Mesodermal cell (in vitro differentiated cells): ENCODE measurements at regions not wholly inside any gene's neighbourhood (a gene's known extent, or its start where the extent isn't known, plus 50 kb on each side); places are given as distances from the start of the nearest gene placed in this dataset.

Experiments
- H3K27ac ChIP-seq: 2 replicates; pipeline ENCODE4 v1.7.0; 2013; ENCODE audit warnings: mild to moderate bottlenecking, low read depth, low read length, moderate library complexity; ENCODE audit not compliant: severe bottlenecking
- H3K36me3 ChIP-seq: 2 replicates; pipeline ENCODE4 v1.7.1; 2013; ENCODE audit warnings: mild to moderate bottlenecking, low read length, moderate library complexity; ENCODE audit not compliant: control insufficient read depth, insufficient read depth
- H3K4me1 ChIP-seq: one replicate; pipeline ENCODE4 v1.7.1; 2013; ENCODE audit warnings: mild to moderate bottlenecking, low read length; ENCODE audit not compliant: insufficient read depth, control insufficient read depth, poor library complexity, severe bottlenecking
- H3K4me3 ChIP-seq: 2 replicates; pipeline ENCODE4 v1.7.0; 2013; ENCODE audit warnings: low read length, control low read depth, mild to moderate bottlenecking; ENCODE audit not compliant: insufficient read depth, poor library complexity, severe bottlenecking; ENCODE audit errors: extremely low read depth
- H3K9me3 ChIP-seq: 2 replicates; pipeline ENCODE4 v1.7.1; 2013; ENCODE audit warnings: mild to moderate bottlenecking, low read length, moderate library complexity; ENCODE audit not compliant: control insufficient read depth
- WGBS, 2 experiments: methylation state at CpG; one replicate each; pipeline ENCODE4 v1.1.5; 2013; ENCODE audit warnings: missing lambda C conversion rate in 2 of 2; ENCODE audit not compliant: insufficient coverage in 2 of 2; 5-methylcytosine and 5-hydroxymethylcytosine counted together

DNA sequence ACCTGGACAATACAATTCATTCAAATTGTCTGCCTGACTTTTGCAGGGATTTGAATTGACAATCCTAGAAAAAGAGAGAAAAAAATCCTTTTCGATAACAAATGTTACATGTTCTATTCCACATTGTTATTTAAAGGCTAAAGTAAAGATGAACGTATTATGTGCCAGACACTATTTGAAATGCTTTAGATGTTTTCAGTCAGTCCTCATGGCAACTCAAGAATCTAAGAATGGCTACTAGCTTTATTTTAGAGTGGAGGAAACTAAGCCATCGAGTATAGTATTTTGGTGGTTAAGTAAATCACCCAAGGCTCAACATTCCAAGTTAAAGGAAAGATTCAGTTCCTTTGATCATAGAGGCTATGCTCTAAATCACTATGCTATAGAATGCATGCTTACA is 558.6 kb upstream of the MAN1A1 start:
- 83% methylated on average over 2 of the region's 3 CpGs; no CpG with 5 or more reads in 1 of the 2 experiments for WGBS, 2 experiments
- no peaks in the 10 kb centered on the region for H3K4me1 ChIP-seq
- H3K9me3 ChIP-seq, result no peaks in the 10 kb centered on the region
- H3K4me3 ChIP-seq, result no peak overlapping the region
- H3K36me3 ChIP-seq, result no peaks in the 10 kb centered on the region
- H3K27ac ChIP-seq, result no peak overlapping the region

DNA sequence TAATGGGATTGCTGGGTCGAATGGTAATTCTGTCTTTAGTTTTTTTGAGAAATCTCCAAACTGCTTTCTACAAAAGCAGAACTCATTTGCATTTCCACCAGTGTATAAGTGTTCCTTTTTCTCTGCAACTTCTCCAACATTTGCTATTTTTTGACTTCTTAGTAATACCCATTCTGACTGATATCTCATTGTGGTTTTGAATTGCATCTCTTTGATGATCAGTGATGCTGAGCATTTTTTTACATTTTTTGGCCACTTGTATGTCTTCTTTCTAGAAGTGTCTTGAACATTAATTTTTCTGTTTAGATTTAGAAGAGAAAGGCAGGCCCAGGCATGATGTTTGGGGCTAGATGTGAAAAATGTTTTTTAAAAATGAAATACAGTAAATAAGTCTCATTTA is 553.1 kb upstream of the MAN1A1 start:
- Histone ChIP-seq H3K36me3 (no peaks in the 10 kb centered on the region), H3K4me3 (no peak overlapping the region), H3K4me1 (no peaks in the 10 kb centered on the region), H3K27ac (no peak overlapping the region), H3K9me3 (no peaks in the 10 kb centered on the region)
- 80% methylated on average over 1 of the region's 1 CpG; no CpG with 5 or more reads in 1 of the 2 experiments for WGBS, 2 experiments

DNA sequence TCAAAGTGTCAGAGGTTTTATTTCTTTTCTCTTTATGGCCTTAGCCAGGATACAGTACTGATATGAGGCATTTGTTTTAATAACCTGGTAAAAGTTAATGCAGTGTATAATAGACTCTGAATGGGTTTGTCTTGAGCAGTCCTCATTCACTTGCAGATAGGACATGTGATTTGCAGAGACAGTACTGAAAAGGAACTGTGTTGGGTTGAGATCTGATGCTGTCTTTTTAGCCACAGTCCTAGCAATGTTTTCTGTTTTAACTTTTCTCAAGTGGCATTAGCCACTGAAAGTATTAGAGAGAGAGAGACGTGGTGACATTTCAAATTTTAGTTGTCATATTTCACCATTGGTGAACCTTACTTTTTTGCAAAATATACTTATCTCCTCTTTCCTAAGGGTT is 547.2 kb upstream of the MAN1A1 start:
- Histone ChIP-seq H3K4me1 (no peaks in the 10 kb centered on the region), H3K4me3 (no peak overlapping the region), H3K27ac (no peak overlapping the region), H3K36me3 (no peaks in the 10 kb centered on the region), H3K9me3 (no peaks in the 10 kb centered on the region)
- 100% methylated on average over 1 of the region's 1 CpG; no CpG with 5 or more reads in 1 of the 2 experiments for WGBS, 2 experiments

DNA sequence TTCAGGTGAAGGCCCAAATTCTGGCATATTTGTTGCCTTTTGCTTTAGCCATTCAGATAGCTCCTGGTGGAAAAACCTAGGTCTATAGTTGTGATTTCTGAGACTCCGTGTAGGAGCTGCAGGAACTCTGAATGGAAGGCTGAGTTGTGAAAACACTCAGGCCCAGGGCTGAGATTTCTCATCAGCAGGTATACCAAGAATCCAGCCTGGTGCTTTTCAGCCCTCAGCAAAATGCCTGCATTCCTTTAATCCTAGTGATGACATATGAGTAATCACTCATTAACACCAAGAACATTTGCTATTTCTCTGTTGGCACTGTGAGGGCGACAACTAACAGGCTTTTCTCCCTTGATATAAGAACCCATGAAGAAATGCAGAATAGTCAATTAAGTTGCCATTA is 546.1 kb upstream of the MAN1A1 start:
- 73 to 100% methylated on average over 1 of the region's 2 CpGs for WGBS, 2 experiments
- Histone ChIP-seq H3K9me3 (no peaks in the 10 kb centered on the region), H3K4me3 (no peak overlapping the region), H3K36me3 (no peaks in the 10 kb centered on the region), H3K4me1 (no peaks in the 10 kb centered on the region), H3K27ac (no peak overlapping the region)

DNA sequence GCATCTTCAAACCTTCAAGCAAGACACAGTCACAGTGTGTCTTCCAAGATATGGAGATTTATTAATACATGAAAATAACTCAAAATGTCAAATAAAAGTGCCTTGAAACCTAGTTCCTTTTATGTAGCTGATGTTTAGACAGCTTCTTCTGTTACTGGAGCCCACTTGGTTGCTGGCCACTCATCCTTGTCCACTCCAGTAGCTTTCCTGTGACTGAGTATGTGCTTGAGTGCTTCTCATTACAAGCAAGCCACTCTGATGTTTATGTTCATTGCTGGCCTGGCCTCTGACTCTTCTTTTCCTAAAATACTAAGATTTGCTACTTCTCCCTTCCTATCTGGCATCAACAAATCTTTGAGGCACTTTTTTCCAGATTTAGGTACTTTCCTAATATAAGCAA is 545.2 kb upstream of the MAN1A1 start:
- H3K4me1 ChIP-seq, result no peaks in the 10 kb centered on the region
- H3K27ac ChIP-seq, result no peak overlapping the region
- H3K4me3 ChIP-seq, result no peak overlapping the region
- no peaks in the 10 kb centered on the region for H3K9me3 ChIP-seq
- H3K36me3 ChIP-seq, result no peaks in the 10 kb centered on the region

DNA sequence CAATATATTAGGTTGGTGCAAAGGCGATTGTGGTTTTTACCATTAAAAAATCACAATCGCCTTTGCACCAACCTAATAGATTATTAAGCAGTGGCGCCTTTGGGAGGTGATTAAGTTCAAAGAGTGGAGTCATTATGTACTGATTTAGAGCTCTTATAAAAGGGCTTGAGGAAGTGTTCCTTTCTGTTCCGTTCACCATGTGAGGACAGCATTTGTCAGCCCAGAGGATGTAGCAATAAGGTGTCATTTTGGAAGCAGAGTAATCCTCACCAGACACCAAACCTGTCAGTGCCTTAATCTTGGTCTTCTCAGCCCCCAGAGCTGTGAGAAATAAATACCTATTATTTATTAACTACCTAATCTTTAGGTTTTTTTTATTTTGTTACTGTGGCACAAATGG is 542.1 kb upstream of the MAN1A1 start:
- Histone ChIP-seq H3K27ac (no peak overlapping the region), H3K36me3 (no peaks in the 10 kb centered on the region)
- WGBS, 2 experiments, result 100% methylated on average over 1 of the region's 4 CpGs; no CpG with 5 or more reads in 1 of the 2 experiments

DNA sequence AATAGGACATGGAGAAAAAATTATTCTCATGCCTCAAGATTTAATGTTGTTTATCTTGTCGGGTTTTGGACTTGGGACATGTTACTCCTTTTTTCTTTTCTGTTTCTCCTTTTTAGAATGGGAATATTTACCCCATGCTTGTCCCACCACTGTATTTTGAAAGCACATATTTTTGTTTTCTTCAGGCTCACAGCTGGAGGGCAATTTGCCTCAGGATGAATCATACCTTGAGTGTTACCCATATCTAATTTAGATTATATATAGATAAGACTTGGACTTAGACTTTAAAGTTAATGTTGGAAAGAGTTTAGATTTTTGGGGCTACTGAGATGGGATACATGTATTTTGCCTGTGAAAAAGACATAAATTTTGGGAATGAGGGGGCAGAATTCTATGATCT is 541.6 kb upstream of the MAN1A1 start:
- H3K27ac ChIP-seq, result no peak overlapping the region
- no peaks in the 10 kb centered on the region for H3K4me1 ChIP-seq
- no peaks in the 10 kb centered on the region for H3K36me3 ChIP-seq
- no peak overlapping the region for H3K4me3 ChIP-seq
- no CpG with 5 or more reads among the region's 1 CpG for WGBS, 2 experiments
- H3K9me3 ChIP-seq, result no peaks in the 10 kb centered on the region

More for the DNA sequence above, 542.1 kb upstream of the MAN1A1 start:
- Histone ChIP-seq H3K4me1 (no peaks in the 10 kb centered on the region), H3K4me3 (no peak overlapping the region), H3K9me3 (no peaks in the 10 kb centered on the region)

DNA sequence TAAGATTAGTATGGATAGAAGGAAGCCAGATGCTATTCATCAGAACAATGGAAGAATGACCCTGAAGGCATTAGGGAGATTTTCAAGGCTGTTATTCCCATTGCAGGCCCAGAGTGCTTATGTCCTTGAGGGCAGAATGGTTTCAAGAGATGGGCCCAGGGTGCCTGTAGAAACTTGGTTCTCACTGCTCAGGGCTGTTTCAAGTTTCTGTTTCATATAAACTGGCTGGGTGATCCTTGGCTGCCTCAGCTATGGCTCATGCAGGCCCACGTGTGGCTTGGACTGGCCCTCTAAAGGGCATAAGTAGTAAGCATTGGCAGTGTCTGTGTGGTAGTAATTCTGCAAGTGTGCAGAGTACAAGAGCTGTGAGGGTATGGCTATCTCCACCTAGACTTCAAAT is 540.9 kb upstream of the MAN1A1 start:
- Histone ChIP-seq H3K4me1 (no peaks in the 10 kb centered on the region), H3K4me3 (no peak overlapping the region), H3K9me3 (no peaks in the 10 kb centered on the region), H3K27ac (no peak overlapping the region), H3K36me3 (no peaks in the 10 kb centered on the region)
- 80 to 86% methylated on average over 1 of the region's 1 CpG for WGBS, 2 experiments

DNA sequence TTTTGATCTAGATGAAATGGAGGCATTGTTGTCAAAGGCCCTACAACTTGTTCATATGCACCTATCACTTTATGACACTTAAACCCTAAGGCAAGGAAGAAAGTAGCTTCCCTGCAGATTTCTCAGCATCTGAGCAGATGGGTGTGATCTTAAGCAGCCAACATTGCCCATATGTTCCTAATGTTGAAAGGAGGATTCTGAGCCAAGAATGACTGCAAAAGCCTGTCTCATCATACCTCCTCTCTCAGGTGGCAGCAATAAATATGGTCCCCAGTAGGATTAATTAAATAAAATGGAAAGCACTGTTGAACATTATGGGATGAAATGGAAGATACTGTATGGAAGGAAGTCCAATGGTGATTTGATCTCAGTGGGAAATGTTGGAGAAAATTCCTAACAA is 538.1 kb upstream of the MAN1A1 start:
- no peak overlapping the region for H3K4me3 ChIP-seq
- no peaks in the 10 kb centered on the region for H3K4me1 ChIP-seq
- H3K27ac ChIP-seq, result no peak overlapping the region
- H3K36me3 ChIP-seq, result no peaks in the 10 kb centered on the region
- no peaks in the 10 kb centered on the region for H3K9me3 ChIP-seq

DNA sequence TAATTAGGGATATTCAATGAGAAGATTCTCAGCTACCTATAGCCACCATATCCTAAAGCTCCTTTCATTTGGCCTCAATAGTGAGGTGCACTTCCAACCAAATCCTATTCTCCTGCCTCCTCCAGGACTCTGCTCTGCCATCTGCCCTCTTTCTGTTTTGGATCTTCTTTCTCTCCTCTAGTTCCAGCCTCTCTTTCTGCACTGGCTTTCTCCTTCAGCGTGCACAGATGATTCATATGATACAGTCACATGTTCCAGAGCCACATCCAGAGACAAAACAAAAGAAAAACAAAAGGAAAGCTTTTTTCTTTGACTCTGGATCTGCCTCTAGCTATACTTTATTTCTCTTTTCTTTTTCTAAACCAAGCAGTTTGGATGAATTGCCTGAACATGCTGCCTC is 531.9 kb upstream of the MAN1A1 start:
- Histone ChIP-seq H3K27ac (no peak overlapping the region), H3K4me3 (no peak overlapping the region), H3K9me3 (no peaks in the 10 kb centered on the region), H3K4me1 (no peaks in the 10 kb centered on the region), H3K36me3 (no peaks in the 10 kb centered on the region)
- 67 to 73% methylated on average over 1 of the region's 1 CpG for WGBS, 2 experiments

DNA sequence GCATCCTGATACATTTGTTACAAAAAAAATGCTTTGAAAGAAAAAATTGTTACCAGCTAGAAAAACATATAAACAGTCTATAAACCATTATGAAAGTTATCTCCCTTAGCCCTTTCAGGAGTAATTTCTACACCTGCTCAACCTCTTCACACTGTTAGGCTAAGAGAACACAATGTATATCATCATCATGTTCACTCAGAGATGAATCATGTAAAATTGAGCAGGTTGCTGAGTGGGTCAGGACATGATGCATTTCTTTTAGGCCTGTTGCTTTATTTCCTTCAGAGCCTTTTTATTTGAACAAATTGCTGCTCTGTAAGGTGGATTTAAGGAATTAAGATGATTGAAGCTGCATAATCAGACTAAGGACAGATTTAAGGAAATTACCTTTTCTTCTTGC is 531.3 kb upstream of the MAN1A1 start:
- no peaks in the 10 kb centered on the region for H3K4me1 ChIP-seq
- H3K9me3 ChIP-seq, result no peaks in the 10 kb centered on the region
- H3K36me3 ChIP-seq, result no peaks in the 10 kb centered on the region
- H3K27ac ChIP-seq, result no peak overlapping the region
- H3K4me3 ChIP-seq, result no peak overlapping the region

DNA sequence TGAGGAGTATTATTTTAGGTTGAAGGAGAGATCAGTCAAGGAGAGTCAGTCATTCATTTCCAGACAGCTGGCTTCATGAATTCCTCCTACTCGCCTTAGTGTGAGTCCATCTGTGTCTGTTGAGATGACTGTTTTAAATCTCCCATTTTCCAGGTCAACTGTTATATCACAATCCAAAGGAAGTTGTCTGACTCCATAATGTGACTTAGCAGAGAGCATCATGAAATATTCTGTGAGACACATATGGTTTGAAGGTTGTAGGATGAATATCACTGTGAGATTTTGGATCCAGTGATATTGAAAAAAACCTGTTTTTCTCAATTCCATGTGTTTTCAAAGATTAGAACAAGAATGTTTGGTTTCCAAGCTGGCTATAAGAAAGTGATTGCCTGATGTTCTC is 530.2 kb upstream of the MAN1A1 start:
- Histone ChIP-seq H3K4me3 (no peak overlapping the region), H3K9me3 (no peaks in the 10 kb centered on the region), H3K4me1 (no peaks in the 10 kb centered on the region), H3K27ac (no peak overlapping the region), H3K36me3 (no peaks in the 10 kb centered on the region)
- WGBS, 2 experiments, result no CpG with 5 or more reads among the region's 1 CpG
